Upper lobe of right lung (tissue), 1 donor: ENCODE measurements at regions not wholly inside any gene's neighbourhood (a gene's known extent, or its start where the extent isn't known, plus 50 kb on each side); places are given as distances from the start of the nearest gene placed in this dataset.

Experiments used
- ATAC-seq: fragments of 200-7000 bp; cut with Tn5 transposase; one replicate; pipeline ENCODE4 v1.9.1; 2020; ENCODE audit warnings: mild to moderate bottlenecking, moderate library complexity
- DNase-seq: peaks from one replicate; pipeline ENCODE4 v3.0.0-alpha.2; 2020
- H3K27ac ChIP-seq: fragments of 200-600 bp; one replicate; pipeline ENCODE4 v1.8.0; 2022
- H3K27me3 ChIP-seq: fragments of 200-600 bp; one replicate; pipeline ENCODE4 v1.8.0; 2022; ENCODE audit warnings: mild to moderate bottlenecking
- H3K36me3 ChIP-seq: fragments of 200-600 bp; one replicate; pipeline ENCODE4 v1.8.0; 2022
- H3K4me1 ChIP-seq: fragments of 200-600 bp; one replicate; pipeline ENCODE4 v1.8.0; 2022
- H3K4me3 ChIP-seq: fragments of 200-600 bp; one replicate; pipeline ENCODE4 v1.8.0; 2022; ENCODE audit warnings: mild to moderate bottlenecking
- H3K9me3 ChIP-seq: fragments of 200-600 bp; one replicate; pipeline ENCODE4 v1.8.0; 2022
- CTCF ChIP-seq: fragments of 200-600 bp; IDR thresholded peaks from one replicate; pipeline ENCODE4 v1.8.0; 2022; ENCODE audit warnings: antibody characterized with exemption
- intact Hi-C: fragments of 100-400 bp; cut with DNase I; formaldehyde crosslinking; loops from one replicate; pipeline ENCODE4 v1.11.0; 2022
- donor health status: DM: no; HTN: yes; CAD: no; lungs with severe emphysema.

GRCh38 chrX:10086676-10087075 is 70.1 kb upstream of the CLCN4 start:
- no peaks in the 10 kb centered on the region for H3K36me3 ChIP-seq
- no peaks in the 10 kb centered on the region for H3K9me3 ChIP-seq
- intact Hi-C loops: no loop called here
- no peaks in the 10 kb centered on the region for H3K27me3 ChIP-seq
- no peak for ATAC-seq
- DNase-seq: no peak
- no peak overlapping the region for H3K27ac ChIP-seq
- TF ChIP-seq CTCF: no peak
- H3K4me3 ChIP-seq: no peak overlapping the region
- peaks cover 12% of the 10 kb centered on the region for H3K4me1 ChIP-seq

- Histone ChIP-seq H3K27me3 (no peaks in the 10 kb centered on the region), H3K4me1 (peaks cover 10% of the 10 kb centered on the region), H3K27ac (no peak overlapping the region), H3K4me3 (no peak overlapping the region), H3K9me3 (no peaks in the 10 kb centered on the region), H3K36me3 (no peaks in the 10 kb centered on the region)
- intact Hi-C loops: no loop called here
- DNase-seq (no peak), ATAC-seq (no peak)
- TF ChIP-seq CTCF: no peak
Measured at GRCh38 chrX:10087391-10087790, 69.4 kb upstream of the CLCN4 start.

- DNase-seq (no peak), ATAC-seq (no peak)
- TF ChIP-seq CTCF: no peak
- no peak overlapping the region for H3K4me3 ChIP-seq
- no peaks in the 10 kb centered on the region for H3K27me3 ChIP-seq
- intact Hi-C loops: no loop called here
- H3K4me1 ChIP-seq: no peaks in the 10 kb centered on the region
- H3K9me3 ChIP-seq: no peaks in the 10 kb centered on the region
- no peak overlapping the region for H3K27ac ChIP-seq
- no peaks in the 10 kb centered on the region for H3K36me3 ChIP-seq
Measured at GRCh38 chrX:10089378-10089795, 67.4 kb upstream of the CLCN4 start.

- Histone ChIP-seq H3K27ac (no peak overlapping the region), H3K27me3 (no peaks in the 10 kb centered on the region), H3K4me1 (no peaks in the 10 kb centered on the region), H3K9me3 (no peaks in the 10 kb centered on the region), H3K36me3 (no peaks in the 10 kb centered on the region), H3K4me3 (no peak overlapping the region)
- no peak for ATAC-seq
- intact Hi-C loops: no loop called here
- TF ChIP-seq CTCF: no peak
- no peak for DNase-seq
Measured at GRCh38 chrX:10090319-10090718, 66.5 kb upstream of the CLCN4 start.

- TF ChIP-seq CTCF: no peak
- Histone ChIP-seq H3K9me3 (no peaks in the 10 kb centered on the region), H3K4me1 (peaks cover 4% of the 10 kb centered on the region), H3K4me3 (no peak overlapping the region), H3K27me3 (no peaks in the 10 kb centered on the region), H3K27ac (no peak overlapping the region), H3K36me3 (peaks cover 5% of the 10 kb centered on the region)
- intact Hi-C loops: no loop called here
- DNase-seq (no peak), ATAC-seq (no peak)
Measured at GRCh38 chrX:10095246-10095645, 61.5 kb upstream of the CLCN4 start.

GRCh38 chrX:10095698-10096432 is 60.9 kb upstream of the CLCN4 start:
- no peak for ATAC-seq
- no peaks in the 10 kb centered on the region for H3K9me3 ChIP-seq
- H3K27me3 ChIP-seq: no peaks in the 10 kb centered on the region
- DNase-seq: no peak
- intact Hi-C loops: no loop called here
- H3K4me1 ChIP-seq: peaks cover 4% of the 10 kb centered on the region
- TF ChIP-seq CTCF: no peak
- no peak overlapping the region for H3K27ac ChIP-seq
- H3K4me3 ChIP-seq: no peak overlapping the region
- H3K36me3 ChIP-seq: peaks cover 10% of the 10 kb centered on the region
